Suppressor macrophage (primary cell): ENCODE measurements at regions not wholly inside any gene's neighbourhood (a gene's known extent, or its start where the extent isn't known, plus 50 kb on each side); places are given as distances from the start of the nearest gene placed in this dataset.
"Not testable (repeated sequence)": the region's sequence is repeated elsewhere in the genome, so short reads cannot be mapped to it uniquely, and the experiment has no call there.

ENCODE experiments used
- DNase-seq, 4 experiments: peaks; one replicate each; pipeline ENCODE4 v3.0.0-alpha.2; 2020 to 2022

DNA sequence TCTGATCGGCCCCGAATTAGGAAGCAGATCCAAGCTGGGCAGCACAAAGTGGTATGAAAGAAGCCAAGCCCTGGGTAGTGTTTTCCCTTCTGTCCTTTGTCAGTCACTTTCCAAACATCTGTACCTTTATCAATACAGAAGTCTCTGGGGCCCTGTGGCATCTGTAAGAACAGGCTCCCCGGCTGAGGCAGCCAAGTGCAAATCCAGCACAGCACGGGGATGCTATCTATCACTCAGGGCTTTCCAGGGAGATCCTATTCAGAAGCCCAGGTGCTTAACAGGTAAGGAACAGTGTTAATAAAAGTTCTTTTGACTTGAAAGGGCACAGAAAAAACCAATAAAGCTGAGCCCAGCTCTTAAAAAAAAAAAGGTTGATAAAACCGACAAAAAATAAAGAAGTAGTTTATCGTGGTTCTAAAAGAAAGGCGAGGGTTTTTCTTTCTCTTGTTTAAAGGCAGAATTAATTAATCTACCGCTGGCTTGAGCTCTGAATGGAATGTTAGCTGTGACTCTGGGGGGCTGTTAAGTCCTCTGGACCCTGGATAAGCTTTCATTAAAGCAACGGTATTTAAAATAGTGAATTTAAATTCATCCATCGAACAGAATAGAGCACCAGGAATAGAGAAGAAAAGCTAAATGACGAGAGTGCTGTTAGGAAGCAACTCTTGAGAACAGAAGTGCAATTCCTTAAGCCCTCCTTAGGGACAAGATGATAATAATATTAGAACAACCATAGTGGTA lies 119.1 kb upstream of the GATB start:
- no peak for DNase-seq

DNA sequence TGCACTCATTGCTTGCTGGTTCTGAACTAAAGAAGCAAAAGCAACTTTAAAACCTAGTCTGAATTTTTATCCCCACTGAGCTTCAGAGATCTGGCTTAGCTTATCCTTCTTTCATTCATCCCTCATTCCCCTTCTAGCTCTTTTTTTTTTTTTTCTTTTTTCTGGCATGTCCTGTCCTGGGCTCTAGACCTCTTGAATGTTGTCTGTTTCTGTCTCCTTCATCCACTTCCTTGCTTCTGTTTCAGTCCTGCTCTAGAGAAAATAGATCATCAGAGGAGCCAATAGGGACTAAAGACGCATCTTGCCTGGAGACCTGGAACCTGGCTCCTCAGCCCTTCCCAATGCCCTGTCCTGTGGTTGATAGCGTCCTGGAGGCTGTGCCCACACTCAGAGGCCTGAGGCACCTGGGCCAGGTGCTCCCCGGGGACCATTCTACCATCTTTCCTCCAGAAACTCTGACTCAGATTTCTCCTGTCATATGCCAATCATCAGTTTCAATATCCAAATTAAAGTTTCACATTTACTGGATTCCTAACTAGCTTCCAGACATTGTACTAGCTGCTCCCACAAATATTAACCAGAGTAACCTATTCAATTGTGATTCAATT lies 115.7 kb upstream of the GATB start:
- no peak for DNase-seq

DNA sequence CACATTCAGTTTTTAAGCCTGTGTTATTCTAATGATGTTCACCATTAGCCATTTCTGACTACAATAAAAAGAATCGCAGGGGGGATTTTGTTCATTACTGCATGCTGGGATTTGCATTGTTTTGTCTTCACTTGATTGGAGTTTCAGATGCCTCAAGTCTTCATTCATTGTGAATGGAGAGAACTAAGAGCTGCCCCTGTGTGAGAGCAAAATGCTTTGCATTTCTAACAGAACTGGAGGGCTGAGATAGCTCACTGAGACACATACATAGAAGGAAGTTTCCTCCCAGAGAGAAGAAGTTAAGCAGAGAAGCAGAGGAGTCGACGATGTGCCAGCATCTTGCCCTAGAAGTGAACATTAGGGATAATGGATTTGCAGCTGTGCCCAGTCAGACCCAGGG lies 113.5 kb upstream of the GATB start:
- DNase-seq, result no peak

DNA sequence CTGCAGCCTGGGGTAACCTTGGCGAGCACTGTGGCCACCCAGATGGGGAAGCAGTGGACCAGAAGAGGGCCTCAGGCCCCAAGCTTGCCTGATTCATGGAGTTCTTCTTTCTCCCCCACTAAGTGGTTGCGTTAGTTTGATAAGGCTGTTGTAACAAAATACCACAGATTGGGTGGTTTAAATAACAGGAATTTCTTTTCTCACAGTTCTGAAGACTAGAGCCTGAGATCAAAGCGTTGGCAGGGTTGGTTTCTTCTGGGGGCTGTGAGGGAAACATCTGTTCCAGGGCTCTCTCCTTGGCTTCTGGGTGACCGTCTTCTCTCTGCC lies 105.7 kb upstream of the GATB start:
- peak; percentile 67 to 82 (median 80) for DNase-seq

DNA sequence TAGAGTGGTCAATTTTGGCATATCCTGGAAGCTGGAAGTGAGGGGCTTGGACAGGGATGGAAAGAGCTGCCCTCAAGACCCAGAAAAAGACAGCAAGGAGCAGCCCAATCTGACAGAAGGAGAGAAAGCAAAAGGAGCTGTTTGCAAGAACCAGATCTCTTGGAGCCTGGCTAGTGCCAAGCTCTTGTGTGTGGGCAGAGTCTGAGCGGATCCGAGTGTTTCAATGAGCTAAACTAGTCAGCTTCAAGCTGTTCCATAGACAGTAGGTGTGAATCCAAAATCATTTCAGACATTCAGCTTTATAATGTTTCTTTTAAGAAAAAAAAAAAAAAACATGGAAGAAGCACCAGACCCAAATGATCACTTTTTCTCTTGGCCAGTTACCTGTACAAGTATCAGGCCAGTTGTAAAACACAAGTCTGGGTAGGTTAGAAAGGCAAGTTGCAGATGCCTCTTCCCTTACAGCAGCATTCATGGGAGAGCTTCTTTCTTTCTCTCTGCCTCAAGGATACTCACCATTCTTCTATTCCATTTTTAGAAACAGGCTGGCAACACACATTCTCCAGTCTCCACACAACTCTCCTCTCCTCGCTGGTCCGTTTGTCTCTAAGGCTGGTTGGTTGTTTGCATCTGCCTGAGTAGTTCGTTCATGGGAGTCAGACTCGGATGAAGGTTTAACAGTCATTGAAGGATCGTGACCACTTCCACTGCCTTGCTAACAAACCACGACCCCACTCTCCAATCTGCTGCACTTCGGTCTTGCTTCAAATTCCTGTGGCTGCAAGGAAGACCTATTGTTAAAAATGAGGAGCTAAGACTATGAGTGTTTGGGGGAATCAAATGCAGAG lies 105.2 kb upstream of the GATB start:
- DNase-seq, result peak in 1 of 4 experiments; percentile 59

DNA sequence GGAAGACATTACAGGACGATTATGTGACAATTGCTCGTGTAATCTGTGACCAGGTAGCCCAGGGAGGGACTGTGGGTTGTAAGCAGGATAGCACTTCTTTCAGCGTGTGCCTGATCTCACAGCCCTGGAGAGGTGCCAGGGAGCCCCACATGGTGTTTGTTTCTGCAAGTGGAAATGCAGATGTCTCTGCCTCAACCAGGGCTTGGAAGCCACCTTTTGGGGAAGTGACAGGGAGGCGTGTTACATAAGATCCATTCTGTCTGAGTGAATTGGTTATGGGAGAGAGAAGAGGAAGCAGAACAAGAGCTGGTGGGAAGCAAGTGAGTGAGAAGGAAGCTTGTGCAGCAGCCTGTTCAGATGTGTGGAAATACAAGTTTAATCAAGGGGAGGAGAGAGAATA lies 104.5 kb upstream of the GATB start:
- peak; percentile 94 to 99 (median 96) for DNase-seq

DNA sequence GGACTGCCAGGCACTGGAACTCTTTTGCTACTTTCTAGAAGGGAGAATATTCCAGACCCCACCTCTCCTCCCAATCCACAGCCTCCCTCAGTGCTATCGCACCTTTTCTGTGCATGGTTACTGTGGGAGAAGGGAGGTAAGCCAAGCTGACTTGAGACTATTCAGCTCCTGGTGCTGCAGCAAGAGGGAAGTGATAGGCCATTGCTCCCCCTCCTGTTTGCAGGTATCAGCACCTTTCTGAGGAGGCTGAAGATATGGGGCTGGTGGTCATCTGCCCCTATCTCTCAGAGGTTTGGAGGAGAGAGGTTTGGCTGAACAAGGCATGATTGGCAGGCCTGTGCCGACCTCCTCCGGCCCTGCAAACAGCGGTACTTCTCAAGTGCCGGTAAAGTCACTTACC lies 103.3 kb upstream of the GATB start:
- DNase-seq, result no peak

DNA sequence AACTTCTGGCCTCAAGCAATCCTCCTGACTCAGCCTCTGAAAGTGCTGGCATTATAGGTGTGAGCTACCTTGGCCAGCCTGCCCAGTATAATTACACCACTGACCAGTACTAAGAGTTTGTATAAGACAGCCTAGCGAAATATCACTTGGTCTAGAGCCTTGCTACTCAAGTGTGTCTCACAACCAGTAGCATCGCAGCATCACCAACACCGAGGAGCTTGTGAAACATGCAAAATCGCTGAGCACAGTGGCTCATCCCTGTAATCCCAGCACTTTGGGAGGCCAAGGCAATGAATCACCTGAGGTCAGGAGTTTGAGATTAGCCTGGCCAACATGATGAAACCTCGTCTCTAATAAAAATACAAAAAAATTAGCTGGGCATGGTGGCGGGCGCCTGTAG lies 102.0 kb upstream of the GATB start:
- no peak for DNase-seq

DNA sequence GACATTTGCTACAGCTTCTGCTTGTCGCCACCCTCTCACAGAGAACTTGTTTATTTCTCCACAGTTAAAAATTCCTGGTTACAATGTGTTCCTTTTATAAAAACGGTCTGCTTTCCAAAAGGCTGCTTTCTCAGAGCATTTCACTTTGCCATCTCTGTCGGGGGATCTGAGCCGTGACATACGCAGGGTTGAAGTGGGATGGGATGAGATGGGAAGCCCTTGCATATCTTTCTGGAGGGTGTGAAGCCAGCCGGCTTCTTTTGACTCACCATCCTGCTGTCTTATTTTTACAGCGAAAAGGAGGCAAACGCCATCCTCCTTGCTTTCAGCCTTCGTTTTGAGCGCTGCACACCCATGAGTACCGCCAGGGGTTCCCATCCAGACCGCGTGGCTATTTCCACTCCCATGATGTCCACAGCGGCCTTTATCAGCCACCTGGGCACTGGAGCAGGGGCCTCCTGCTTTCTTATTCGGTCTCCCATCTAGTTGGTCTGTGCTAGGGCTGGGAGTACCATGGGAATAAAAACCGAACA lies 99.8 kb upstream of the GATB start:
- DNase-seq, result no peak

DNA sequence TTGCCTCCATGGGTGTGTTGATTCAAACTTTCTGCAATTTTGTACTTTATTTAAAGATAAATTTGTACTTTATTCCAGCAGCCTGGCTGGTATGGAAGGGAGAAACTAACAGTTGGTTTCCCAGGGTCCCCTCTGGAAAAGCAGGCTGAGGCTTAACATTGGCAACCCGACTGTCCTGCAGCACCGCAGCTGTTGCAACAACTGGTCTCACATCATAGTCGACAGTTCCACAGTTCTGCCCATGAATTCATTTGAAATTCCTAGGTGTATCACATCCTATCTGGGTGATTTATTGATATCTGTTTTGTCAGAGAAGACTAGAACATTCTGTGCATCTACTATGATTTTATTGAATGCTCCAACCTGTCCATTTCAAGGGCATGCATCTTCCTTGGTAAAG lies 98.8 kb upstream of the GATB start:
- DNase-seq, result no peak

DNA sequence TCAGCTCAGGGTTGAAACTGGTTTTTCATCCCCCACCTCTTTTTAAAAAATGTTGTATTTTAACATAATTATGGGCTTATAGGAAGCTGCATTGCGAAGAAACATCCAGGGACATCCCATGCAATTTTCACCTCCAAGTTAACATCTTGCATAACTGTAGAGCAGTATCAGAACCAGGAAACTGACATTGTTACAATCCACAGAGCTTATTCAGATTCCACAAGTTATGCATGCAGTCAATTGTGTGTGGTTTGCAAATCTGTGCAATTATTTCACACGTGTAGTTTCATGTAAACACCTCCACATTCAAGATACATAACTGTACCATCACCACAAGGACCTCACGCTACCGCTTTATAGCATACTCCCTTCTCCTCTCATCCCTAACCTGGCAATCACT lies 97.5 kb upstream of the GATB start:
- no peak for DNase-seq

DNA sequence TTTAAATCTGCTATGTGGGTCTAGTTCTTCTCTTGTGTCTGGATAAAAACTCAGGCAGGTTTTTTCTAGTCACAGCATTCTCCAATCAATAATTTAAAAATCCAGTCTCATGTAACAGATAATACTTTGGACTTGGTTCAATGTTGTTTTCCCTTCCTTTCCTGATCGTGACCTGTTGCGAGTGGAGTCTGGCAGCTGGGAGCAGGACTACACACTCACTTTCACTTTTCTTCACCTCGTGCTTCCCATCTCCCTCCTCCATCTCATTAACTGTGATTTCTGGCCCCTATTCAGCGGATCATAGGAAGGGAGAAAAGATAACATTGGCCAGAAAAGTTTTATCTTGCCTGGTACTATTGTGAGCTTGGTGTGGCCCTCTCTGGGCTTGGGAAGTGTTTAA lies 96.6 kb upstream of the GATB start:
- DNase-seq, result no peak

DNA sequence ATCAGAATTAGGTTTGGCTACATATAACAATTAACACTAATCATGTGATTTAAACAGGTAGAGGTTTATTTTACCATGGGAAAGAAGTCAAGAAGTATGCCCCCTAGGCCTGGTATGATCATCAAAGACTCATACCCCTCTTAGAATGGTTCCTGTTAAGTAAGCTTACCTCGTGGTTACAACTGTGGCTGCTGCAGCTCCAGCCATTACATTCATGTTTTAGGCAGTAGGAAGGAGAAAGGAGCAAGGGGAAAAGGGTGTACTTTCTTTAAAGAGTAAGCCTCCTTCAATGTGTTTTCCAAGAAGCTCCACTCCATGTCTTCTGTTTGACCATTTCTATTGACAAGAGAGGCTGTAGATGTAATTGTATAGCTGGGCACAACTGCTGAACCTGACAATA lies 94.9 kb upstream of the GATB start:
- DNase-seq, result no peak

DNA sequence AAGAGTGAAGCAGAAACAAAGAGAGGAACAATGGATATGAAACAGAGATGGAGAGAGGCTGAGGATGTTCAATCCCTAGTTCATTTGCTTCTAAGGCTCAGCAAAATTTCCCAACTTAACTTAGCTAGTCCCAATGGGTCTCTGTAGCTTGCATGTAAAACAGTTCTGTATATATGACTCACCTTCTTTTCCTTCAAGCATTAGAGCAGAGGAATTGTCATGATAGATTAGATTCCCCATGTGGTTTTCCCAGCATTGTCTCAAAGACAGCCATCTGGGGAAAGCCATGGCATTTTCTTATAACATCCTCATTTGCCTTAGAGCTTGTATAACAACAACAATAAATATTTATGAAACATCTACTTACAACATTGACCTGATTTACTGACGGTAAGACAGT lies 93.9 kb upstream of the GATB start:
- no peak for DNase-seq

DNA sequence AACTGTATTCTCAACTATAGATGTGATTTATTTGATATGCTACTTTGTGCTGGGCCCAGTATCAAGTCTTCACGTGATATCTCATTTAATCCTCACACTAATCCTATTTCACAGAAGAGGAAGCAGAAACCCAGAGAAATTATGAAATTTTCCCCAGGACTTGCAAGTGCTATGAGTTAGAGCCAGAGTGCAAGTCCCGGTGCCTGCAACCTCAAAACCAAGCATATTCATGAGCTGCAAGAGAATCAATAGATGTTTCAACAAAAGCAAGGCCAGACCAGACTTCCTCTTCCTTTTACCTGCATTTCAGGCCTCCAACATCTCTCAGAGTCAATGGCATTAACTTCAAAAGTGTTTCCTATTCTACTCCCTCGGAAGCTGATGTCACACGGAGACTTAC lies 92.2 kb upstream of the GATB start:
- DNase-seq, result peak; percentile 48 to 81 (median 72)

DNA sequence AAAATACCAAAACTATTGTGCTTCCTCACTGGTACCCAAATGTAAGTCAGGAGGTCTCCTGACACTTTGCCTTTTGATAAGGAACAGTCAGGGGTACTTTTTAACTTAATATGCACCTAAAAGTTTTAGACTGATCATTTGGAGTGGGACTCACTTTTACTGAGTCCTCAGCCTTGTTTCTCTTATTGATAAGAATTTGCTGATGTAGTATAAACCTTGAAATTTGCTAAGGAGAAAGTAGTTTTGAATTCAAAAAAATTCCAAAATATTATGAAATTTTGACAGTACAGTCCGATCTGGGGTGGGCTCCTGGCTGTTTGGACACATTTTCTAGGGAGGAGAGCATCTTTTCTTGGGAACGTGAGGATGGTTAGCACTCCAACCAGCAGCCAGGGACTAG lies 91.4 kb upstream of the GATB start:
- no peak for DNase-seq

DNA sequence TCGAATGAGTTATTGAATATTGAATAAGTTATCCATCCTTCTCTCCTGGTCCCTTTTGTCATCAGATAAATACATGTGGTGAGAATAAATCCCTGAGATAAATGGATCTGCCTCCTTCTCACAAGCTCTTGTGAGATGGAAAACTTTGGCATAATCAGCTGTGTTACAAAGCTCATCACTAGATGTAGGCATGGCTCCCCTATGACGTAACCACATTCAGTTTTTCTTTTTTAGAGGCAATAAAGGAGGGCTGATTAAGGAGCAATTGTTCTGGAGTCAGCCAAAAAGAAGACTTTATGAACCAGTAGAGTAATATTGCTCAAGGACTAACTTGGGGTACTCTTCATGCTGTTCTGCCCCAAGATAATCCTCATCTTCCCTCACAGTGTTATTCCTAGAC lies 90.5 kb upstream of the GATB start:
- DNase-seq, result no peak

DNA sequence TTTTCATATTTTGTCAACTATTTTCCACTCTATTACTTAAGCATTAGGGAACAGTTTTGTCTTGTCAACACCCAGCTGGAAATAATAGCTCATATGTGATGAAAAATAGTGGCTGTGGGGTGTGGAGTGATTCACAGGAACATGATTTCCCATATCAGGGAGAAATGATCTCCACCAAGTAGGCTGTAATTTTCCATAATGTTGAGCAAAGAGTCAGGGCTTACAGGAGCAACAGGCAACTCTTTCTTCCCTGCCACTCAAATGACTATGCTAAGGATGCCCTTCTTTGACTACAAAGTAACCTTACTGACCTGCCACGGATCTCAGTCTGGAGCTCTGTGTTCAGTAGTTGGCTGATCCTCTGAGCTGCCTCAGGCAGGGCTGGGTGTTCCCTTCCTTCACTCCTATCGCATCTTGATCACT lies 90.0 kb upstream of the GATB start:
- DNase-seq, result peak in 2 of 4 experiments; percentile 6 to 20

DNA sequence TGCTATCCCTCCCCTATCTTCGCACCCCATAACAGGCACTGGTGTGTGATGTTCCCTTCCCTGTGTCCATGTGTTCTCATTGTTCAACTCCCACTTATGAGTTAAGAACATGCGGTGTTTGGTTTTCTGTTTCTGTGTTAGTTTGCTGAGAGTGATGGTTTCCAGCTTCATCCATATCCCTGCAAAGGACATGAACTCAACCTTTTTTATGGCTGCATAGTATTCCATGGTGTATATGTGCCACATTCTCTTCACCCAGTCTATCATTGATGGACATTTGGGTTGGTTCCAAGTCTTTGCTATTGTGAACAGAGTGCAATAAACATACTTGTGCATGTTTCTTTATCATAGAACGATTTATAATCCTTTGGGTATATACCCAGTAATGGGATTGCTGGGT lies 84.7 kb upstream of the GATB start:
- DNase-seq, result not testable (repeated sequence)

DNA sequence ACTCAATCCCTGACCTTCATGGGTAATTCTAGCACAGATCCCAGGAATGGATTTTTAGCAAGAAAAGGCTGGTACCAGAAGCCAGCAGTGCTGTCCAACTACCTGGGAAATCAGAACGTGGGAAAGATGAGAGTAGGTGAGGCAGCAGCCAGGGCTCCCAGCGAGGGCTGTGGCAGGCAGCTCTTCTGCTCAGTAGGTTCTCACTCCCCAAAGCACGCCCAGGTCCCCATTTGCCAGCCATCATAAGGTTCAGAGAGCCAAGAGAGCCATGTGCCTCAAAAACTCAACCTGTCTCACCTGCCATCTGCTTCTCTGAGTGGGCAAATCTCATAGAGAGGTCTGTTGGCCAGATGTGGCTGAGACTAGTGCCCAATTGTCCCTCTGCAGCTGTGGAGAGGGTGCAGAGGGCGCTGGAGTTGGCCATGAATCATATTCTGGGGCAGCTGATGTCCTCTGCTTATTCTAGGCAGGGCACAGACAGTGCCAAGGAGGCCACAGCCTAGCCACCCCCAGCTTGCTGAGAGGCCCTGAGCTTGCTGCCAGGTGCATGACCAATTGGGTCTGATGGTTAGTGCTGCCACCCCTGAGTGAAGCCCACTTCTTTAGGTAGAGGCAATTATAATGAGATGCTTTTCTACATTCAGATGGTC lies 81.7 kb upstream of the GATB start:
- no peak for DNase-seq

DNA sequence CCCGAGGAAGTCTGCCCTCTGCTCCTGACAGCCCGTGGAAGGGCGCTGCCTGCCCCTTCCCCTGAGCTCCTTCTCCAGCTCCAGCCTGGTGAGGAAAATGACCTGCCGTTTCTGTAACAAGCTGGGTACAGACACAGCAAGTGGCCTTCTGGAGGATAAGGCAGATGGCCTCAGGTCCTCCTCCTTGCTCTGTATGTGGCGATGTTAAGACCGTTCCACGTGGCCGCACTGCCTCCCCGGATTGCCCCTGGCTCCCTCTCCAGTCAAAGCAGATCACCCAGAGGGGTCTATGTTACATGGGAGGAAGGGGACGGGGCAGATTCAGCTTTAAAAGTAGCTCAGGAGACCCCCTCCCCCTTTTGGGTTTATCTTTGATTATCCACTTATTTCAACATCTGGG lies 80.3 kb upstream of the GATB start:
- DNase-seq, result no peak

DNA sequence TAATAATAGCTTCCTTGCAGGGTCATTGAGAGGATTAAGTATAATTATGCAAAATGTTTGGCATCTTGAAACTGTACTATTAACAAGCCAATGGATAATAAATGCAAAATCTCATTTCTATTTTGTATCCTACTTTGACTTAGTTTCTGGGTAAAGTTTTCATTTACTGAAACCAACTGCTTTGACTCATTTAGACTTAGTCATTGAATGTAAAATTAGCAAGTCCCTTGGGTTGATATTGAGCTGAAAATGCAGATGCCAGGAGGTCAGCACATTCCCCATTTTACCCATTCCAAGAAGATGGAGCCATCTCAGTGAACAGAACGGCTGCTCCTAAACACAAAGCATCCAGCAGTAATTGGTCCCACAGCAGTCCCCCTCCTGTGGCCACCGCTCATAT lies 74.7 kb upstream of the GATB start:
- DNase-seq, result no peak

DNA sequence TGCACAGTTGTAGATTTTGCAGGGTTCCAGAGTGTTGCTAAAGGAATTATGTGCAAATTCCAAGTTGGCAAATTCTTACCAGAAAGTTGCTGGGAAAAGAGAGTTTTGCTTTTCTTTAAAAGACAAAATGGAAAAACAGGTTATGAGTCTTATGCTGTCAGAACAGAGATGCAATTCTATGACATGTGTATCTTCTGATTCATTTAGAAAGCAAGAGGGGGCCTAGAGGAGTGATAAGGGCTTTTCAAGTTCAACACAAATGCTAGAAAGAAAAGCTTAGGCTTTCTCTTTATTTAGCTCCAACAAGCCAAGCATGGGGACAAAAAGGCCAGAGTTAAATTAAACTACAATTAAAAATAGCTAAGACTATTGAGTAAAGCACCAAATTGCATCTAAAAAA lies 72.4 kb upstream of the GATB start:
- DNase-seq, result no peak
